WERI-Rb-1 (cell line): ENCODE measurements at regions not wholly inside any gene's neighbourhood (a gene's known extent, or its start where the extent isn't known, plus 50 kb on each side); places are given as distances from the start of the nearest gene placed in this dataset.

ENCODE experiments used
- DNase-seq: peaks from one replicate; pipeline ENCODE4 v3.0.0-alpha.2; 2020
- H3K27ac ChIP-seq: fragments of 250-450 bp; sonication (Bioruptor Pico); 2 replicates; pipeline ENCODE4 v1.5.1; 2020; ENCODE audit warnings: mild to moderate bottlenecking, moderate library complexity
- H3K27me3 ChIP-seq: fragments of 250-450 bp; sonication (Bioruptor Pico); 2 replicates; pipeline ENCODE4 v1.5.1; 2021; ENCODE audit warnings: mild to moderate bottlenecking, low read depth, moderate library complexity; ENCODE audit not compliant: insufficient read depth, severe bottlenecking
- H3K36me3 ChIP-seq: fragments of 250-450 bp; sonication (Bioruptor Pico); 2 replicates; pipeline ENCODE4 v1.5.1; 2020; ENCODE audit warnings: mild to moderate bottlenecking, moderate library complexity
- H3K4me3 ChIP-seq: 2 replicates; pipeline ENCODE4 v1.5.1; 2011; ENCODE audit warnings: low read depth, mild to moderate bottlenecking, control low read depth, low read length
- H3K9me3 ChIP-seq: fragments of 250-450 bp; sonication (Bioruptor Pico); 2 replicates; pipeline ENCODE4 v1.5.1; 2021; ENCODE audit warnings: mild to moderate bottlenecking, moderate library complexity; ENCODE audit not compliant: severe bottlenecking
- TF ChIP-seq, protein P1 (sequence below): IDR thresholded peaks from 2 replicates; pipeline ENCODE4 v1.5.1; 2011; ENCODE audit warnings: low read depth, mild to moderate bottlenecking, control low read depth, inconsistent platforms, low read length

DNA sequence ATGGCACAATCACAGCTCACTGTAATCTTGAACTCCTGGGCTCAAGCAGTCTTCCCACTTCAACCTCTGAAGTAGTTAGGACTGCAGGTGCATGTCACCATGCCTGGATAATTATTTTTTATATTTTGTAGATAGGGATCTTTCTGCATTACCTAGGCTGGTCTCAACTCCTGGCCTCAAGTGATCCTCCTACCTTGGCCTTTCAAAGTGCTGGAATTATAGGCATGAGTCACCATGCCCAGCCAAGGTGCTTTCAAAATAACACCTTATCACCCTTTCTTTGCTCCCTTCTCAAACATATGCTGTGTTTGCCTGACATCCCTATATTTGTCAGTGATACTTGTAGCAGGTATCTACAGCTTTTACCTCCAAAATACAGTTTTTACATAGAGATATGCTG is 242.0 kb upstream of the ARRDC4 start:
- Histone ChIP-seq H3K27ac (no peak overlapping the region), H3K4me3 (no peak overlapping the region), H3K9me3 (no peaks in the 10 kb centered on the region), H3K36me3 (no peaks in the 10 kb centered on the region), H3K27me3 (peaks cover 27% of the 10 kb centered on the region)
- TF ChIP-seq, protein P1, sequence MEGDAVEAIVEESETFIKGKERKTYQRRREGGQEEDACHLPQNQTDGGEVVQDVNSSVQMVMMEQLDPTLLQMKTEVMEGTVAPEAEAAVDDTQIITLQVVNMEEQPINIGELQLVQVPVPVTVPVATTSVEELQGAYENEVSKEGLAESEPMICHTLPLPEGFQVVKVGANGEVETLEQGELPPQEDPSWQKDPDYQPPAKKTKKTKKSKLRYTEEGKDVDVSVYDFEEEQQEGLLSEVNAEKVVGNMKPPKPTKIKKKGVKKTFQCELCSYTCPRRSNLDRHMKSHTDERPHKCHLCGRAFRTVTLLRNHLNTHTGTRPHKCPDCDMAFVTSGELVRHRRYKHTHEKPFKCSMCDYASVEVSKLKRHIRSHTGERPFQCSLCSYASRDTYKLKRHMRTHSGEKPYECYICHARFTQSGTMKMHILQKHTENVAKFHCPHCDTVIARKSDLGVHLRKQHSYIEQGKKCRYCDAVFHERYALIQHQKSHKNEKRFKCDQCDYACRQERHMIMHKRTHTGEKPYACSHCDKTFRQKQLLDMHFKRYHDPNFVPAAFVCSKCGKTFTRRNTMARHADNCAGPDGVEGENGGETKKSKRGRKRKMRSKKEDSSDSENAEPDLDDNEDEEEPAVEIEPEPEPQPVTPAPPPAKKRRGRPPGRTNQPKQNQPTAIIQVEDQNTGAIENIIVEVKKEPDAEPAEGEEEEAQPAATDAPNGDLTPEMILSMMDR = no peak
- DNase-seq = no peak

DNA sequence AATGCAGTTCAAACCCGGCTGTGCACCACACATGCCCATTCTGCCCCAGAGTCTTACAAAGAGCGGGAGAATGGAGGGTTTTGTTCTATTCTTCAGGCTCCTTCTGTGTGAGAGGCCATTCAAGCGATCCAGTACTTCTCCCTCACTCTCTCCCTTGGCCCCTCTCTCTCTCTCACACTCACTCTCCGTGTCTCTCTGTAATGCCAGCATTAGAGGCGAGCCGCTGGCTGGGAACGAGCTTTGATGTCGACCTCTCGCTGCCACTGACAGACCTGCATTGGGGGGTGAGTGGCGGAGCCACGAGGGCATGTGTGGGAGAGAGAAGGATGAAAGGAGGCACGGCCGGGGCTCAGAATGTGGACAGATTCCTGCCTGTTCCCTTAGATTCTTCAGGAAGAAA is 231.7 kb upstream of the ARRDC4 start:
- no peaks in the 10 kb centered on the region for H3K36me3 ChIP-seq
- TF ChIP-seq, protein P1 = no peak
- no peaks in the 10 kb centered on the region for H3K9me3 ChIP-seq
- H3K27ac ChIP-seq = no peak overlapping the region
- H3K27me3 ChIP-seq = peaks cover 69% of the 10 kb centered on the region
- no peak for DNase-seq
- no peak overlapping the region for H3K4me3 ChIP-seq

DNA sequence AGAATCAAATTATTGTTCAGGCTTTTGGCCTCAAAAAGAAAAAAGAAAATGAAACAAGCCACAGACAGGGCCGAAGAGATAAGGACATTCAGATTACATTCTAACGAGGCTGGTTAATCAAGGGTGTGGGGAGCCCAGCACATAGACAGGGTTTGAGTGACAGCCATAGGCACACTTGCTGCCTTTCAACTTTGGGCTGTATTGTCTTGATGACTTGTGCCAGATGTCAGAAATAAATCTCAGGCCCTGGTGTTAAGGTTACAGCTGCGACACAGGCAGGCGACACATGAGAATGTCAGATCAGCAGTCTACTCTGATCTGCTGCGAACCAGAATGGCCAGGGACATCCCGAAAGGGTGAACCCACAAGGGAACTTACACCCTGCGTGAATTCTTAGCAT is 231.2 kb upstream of the ARRDC4 start:
- TF ChIP-seq, protein P1 = no peak
- Histone ChIP-seq H3K36me3 (no peaks in the 10 kb centered on the region), H3K27ac (no peak overlapping the region), H3K4me3 (no peak overlapping the region), H3K9me3 (no peaks in the 10 kb centered on the region), H3K27me3 (peaks cover 74% of the 10 kb centered on the region)
- DNase-seq = no peak

DNA sequence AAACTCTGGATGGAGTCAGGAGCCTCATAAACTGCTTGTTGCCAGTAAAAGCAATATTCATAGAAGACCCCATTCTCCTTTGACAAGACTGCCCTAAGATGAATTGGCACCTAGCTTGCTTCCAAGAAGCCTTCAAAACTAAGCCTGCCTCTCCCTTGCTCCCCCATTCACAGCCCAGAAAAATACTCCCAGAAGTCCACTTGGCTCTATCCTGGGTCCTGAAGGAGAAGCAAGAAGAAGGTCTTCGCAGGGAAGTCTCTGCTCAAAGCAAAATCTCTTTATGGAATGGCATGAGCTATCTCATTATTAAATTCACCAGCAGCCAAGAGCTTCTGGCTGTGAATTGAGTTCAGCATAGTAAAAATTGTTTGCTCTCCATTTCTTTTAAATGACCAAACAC is 230.2 kb upstream of the ARRDC4 start:
- DNase-seq = no peak
- TF ChIP-seq, protein P1 = no peak
- H3K9me3 ChIP-seq = no peaks in the 10 kb centered on the region
- H3K4me3 ChIP-seq = no peak overlapping the region
- peaks cover 76% of the 10 kb centered on the region for H3K27me3 ChIP-seq
- no peaks in the 10 kb centered on the region for H3K36me3 ChIP-seq
- H3K27ac ChIP-seq = no peak overlapping the region

DNA sequence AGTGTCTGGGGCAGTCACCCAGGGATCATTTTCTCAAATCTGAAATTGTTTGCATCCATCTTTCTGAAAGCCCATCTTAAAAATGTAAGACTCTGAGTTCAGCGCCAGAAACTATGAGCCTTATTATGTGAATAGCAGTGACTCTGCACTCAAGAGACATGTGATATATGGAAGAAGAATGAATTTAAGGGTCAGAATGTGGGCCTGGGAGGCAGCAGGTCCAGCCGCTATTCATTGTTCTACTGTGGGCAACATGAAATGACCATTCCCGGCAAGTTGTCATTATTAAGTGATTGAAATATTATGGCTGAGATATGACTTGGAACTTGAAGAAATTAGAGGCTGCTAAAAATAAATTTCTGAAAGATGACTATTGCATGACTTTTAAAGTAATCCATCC is 228.6 kb upstream of the ARRDC4 start:
- Histone ChIP-seq H3K27ac (no peak overlapping the region), H3K27me3 (peaks cover 77% of the 10 kb centered on the region), H3K9me3 (no peaks in the 10 kb centered on the region), H3K36me3 (no peaks in the 10 kb centered on the region), H3K4me3 (no peak overlapping the region)
- TF ChIP-seq, protein P1 = no peak
- DNase-seq = no peak

DNA sequence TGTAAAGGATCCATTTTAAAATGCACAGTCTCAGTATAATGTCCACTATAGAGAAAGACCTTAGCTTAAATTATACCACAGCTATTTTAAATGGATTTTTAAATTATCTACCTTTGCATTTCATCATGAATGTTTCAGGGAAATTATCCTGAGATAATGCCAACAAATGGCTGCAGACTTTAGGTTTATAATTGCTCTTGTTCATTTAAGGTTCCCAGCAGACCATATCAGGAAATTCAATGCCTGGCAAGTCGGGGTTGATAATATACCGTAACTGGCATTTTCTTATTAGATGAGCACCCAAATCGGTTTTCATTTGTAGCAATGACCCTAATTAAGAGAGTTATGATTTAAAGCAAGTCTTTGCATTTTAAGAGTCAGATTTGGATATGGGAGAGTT is 227.1 kb upstream of the ARRDC4 start:
- Histone ChIP-seq H3K27me3 (peaks cover 70% of the 10 kb centered on the region), H3K27ac (no peak overlapping the region), H3K36me3 (no peaks in the 10 kb centered on the region), H3K4me3 (no peak overlapping the region), H3K9me3 (no peaks in the 10 kb centered on the region)
- DNase-seq = no peak
- TF ChIP-seq, protein P1 = no peak
